Natural killer cell (primary cell): ENCODE measurements at regions not wholly inside any gene's neighbourhood (a gene's known extent, or its start where the extent isn't known, plus 50 kb on each side); places are given as distances from the start of the nearest gene placed in this dataset.

ENCODE experiments used
- ATAC-seq, 3 donors: fragments of 150-1000 bp in 2 of 3; fragments of 200-7000 bp in 1 of 3; cut with Tn5 transposase; 1 replicate in 1 of 3; 2 replicates in 2 of 3; pipeline ENCODE4 v1.10.0; 2021; ENCODE audit warnings: mild to moderate bottlenecking in 2 of 3, moderate library complexity in 2 of 3
- DNase-seq, 2 donors: peaks; one replicate each; pipeline versions ENCODE4 v3.0.0 to v3.0.0-alpha.2; 2013 to 2021; ENCODE audit warnings: mixed read lengths in 1 of 2
- H3K27ac ChIP-seq: one replicate; pipeline ENCODE4 v1.5.1; 2013; ENCODE audit warnings: mild to moderate bottlenecking, low read length
- H3K27me3 ChIP-seq: one replicate; pipeline ENCODE4 v1.6.1; 2013; ENCODE audit warnings: low read length; ENCODE audit not compliant: control insufficient read depth, insufficient read depth
- H3K36me3 ChIP-seq: one replicate; pipeline ENCODE4 v1.6.1; 2013; ENCODE audit warnings: low read length; ENCODE audit not compliant: control insufficient read depth, insufficient read depth
- H3K4me1 ChIP-seq: one replicate; pipeline ENCODE4 v1.6.1; 2013; ENCODE audit warnings: low read length; ENCODE audit not compliant: control insufficient read depth, insufficient read depth
- H3K4me3 ChIP-seq: one replicate; pipeline ENCODE4 v1.5.1; 2013; ENCODE audit warnings: low read length
- H3K9me3 ChIP-seq: one replicate; pipeline ENCODE4 v1.6.1; 2013; ENCODE audit warnings: low read length; ENCODE audit not compliant: control insufficient read depth, insufficient read depth
- H3K27ac Mint-ChIP-seq, 2 donors: one replicate each; pipeline ENCODE4 v1.8.0; 2022; ENCODE audit warnings: mild to moderate bottlenecking in 2 of 2, mixed read lengths in 2 of 2, moderate library complexity in 1 of 2
- H3K27me3 Mint-ChIP-seq, 2 donors: one replicate each; pipeline ENCODE4 v1.8.0; 2022; ENCODE audit warnings: low read depth in 2 of 2, mixed read lengths in 2 of 2
- H3K36me3 Mint-ChIP-seq: one replicate; pipeline ENCODE4 v1.8.0; 2022; ENCODE audit warnings: mixed read lengths
- H3K4me1 Mint-ChIP-seq, 2 donors: one replicate each; pipeline ENCODE4 v1.8.0; 2022; ENCODE audit warnings: mixed read lengths in 2 of 2
- H3K4me3 Mint-ChIP-seq: one replicate; pipeline ENCODE4 v1.8.0; 2022; ENCODE audit warnings: mild to moderate bottlenecking, moderate library complexity, mixed read lengths
- H3K9me3 Mint-ChIP-seq, 2 donors: one replicate each; pipeline ENCODE4 v1.8.0; 2022; ENCODE audit warnings: mixed read lengths in 2 of 2
- WGBS: methylation state at CpG from one replicate; pipeline ENCODE4 v1.1.7; 2013; ENCODE audit warnings: missing lambda C conversion rate; ENCODE audit not compliant: insufficient coverage; 5-methylcytosine and 5-hydroxymethylcytosine counted together
- intact Hi-C: fragments of 100-400 bp; cut with micrococcal nuclease; formaldehyde crosslinking; loops from one replicate; pipeline ENCODE4 v1.14.2; 2022
- TF ChIP-seq, protein P1 (sequence below): fragments of 200-600 bp; IDR thresholded peaks from one replicate; pipeline ENCODE4 v1.8.0; 2022; ENCODE audit warnings: antibody characterized with exemption

- no peaks in the 10 kb centered on the region for H3K36me3 ChIP-seq
- no peaks in the 10 kb centered on the region for H3K36me3 Mint-ChIP-seq
- peaks cover 10 to 14% of the 10 kb centered on the region in 2 donors for H3K9me3 Mint-ChIP-seq
- TF ChIP-seq, protein P1, sequence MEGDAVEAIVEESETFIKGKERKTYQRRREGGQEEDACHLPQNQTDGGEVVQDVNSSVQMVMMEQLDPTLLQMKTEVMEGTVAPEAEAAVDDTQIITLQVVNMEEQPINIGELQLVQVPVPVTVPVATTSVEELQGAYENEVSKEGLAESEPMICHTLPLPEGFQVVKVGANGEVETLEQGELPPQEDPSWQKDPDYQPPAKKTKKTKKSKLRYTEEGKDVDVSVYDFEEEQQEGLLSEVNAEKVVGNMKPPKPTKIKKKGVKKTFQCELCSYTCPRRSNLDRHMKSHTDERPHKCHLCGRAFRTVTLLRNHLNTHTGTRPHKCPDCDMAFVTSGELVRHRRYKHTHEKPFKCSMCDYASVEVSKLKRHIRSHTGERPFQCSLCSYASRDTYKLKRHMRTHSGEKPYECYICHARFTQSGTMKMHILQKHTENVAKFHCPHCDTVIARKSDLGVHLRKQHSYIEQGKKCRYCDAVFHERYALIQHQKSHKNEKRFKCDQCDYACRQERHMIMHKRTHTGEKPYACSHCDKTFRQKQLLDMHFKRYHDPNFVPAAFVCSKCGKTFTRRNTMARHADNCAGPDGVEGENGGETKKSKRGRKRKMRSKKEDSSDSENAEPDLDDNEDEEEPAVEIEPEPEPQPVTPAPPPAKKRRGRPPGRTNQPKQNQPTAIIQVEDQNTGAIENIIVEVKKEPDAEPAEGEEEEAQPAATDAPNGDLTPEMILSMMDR: no peak
- no peaks in the 10 kb centered on the region for H3K9me3 ChIP-seq
- no peak overlapping the region for H3K4me3 ChIP-seq
- no peaks in the 10 kb centered on the region for H3K27me3 Mint-ChIP-seq
- ATAC-seq (no peak), DNase-seq (no peak)
- no peak overlapping the region for H3K4me3 Mint-ChIP-seq
- WGBS: 73% methylated on average over 2 of the region's 2 CpGs
- H3K4me1 ChIP-seq: no peaks in the 10 kb centered on the region
- no peak overlapping the region for H3K27ac ChIP-seq
- no peak overlapping the region for H3K27ac Mint-ChIP-seq
- no peaks in the 10 kb centered on the region for H3K4me1 Mint-ChIP-seq
- H3K27me3 ChIP-seq: no peaks in the 10 kb centered on the region
- intact Hi-C loops: no loop called here
Measured at GRCh38 chr10:85508159-85508558, 858.4 kb downstream of the GRID1 start.

- Mint-ChIP-seq H3K4me1 (no peaks in the 10 kb centered on the region), H3K36me3 (no peaks in the 10 kb centered on the region), H3K27ac (no peak overlapping the region), H3K27me3 (no peaks in the 10 kb centered on the region), H3K4me3 (no peak overlapping the region), H3K9me3 (peaks cover 7 to 10% of the 10 kb centered on the region in 2 donors)
- H3K9me3 ChIP-seq: no peaks in the 10 kb centered on the region
- no peaks in the 10 kb centered on the region for H3K36me3 ChIP-seq
- intact Hi-C loops: no loop called here
- DNase-seq (no peak), ATAC-seq (no peak)
- no peak overlapping the region for H3K27ac ChIP-seq
- H3K27me3 ChIP-seq: no peaks in the 10 kb centered on the region
- H3K4me3 ChIP-seq: no peak overlapping the region
- WGBS: 69% methylated on average over 5 of the region's 5 CpGs
- TF ChIP-seq, protein P1: no peak
- no peaks in the 10 kb centered on the region for H3K4me1 ChIP-seq
Measured at GRCh38 chr10:85510682-85511081, 855.9 kb downstream of the GRID1 start.

GRCh38 chr10:85513436-85513835, 853.2 kb downstream of the GRID1 start:
- Histone ChIP-seq H3K4me1 (no peaks in the 10 kb centered on the region), H3K27me3 (no peaks in the 10 kb centered on the region), H3K9me3 (no peaks in the 10 kb centered on the region), H3K4me3 (no peak overlapping the region), H3K27ac (no peak overlapping the region), H3K36me3 (no peaks in the 10 kb centered on the region)
- H3K9me3 Mint-ChIP-seq: peaks cover 6 to 10% of the 10 kb centered on the region in 2 donors
- no peaks in the 10 kb centered on the region for H3K4me1 Mint-ChIP-seq
- 86% methylated on average over 1 of the region's 1 CpG for WGBS
- DNase-seq (no peak), ATAC-seq (no peak)
- TF ChIP-seq, protein P1: no peak
- H3K4me3 Mint-ChIP-seq: no peak overlapping the region
- H3K27ac Mint-ChIP-seq: no peak overlapping the region
- H3K36me3 Mint-ChIP-seq: no peaks in the 10 kb centered on the region
- H3K27me3 Mint-ChIP-seq: no peaks in the 10 kb centered on the region
- intact Hi-C loops: no loop called here

- no peak overlapping the region for H3K27ac ChIP-seq
- Mint-ChIP-seq H3K27ac (no peak overlapping the region), H3K36me3 (no peaks in the 10 kb centered on the region), H3K9me3 (peaks cover 2 to 14% of the 10 kb centered on the region in 2 donors), H3K27me3 (no peaks in the 10 kb centered on the region), H3K4me1 (no peaks in the 10 kb centered on the region), H3K4me3 (no peak overlapping the region)
- ATAC-seq (no peak), DNase-seq (no peak)
- no peak overlapping the region for H3K4me3 ChIP-seq
- no peaks in the 10 kb centered on the region for H3K9me3 ChIP-seq
- TF ChIP-seq, protein P1: no peak
- intact Hi-C loops: no loop called here
- no peaks in the 10 kb centered on the region for H3K4me1 ChIP-seq
- H3K36me3 ChIP-seq: no peaks in the 10 kb centered on the region
- no peaks in the 10 kb centered on the region for H3K27me3 ChIP-seq
- WGBS: 66% methylated on average over 4 of the region's 4 CpGs
Measured at GRCh38 chr10:85515316-85515715, 851.3 kb downstream of the GRID1 start.
